ENCODE measurements at regions not wholly inside any gene's neighbourhood (a gene's known extent, or its start where the extent isn't known, plus 50 kb on each side); places are given as distances from the start of the nearest gene placed in this dataset.
"Not testable (repeated sequence)": the region's sequence is repeated elsewhere in the genome, so short reads cannot be mapped to it uniquely, and the experiment has no call there.

- DNase-seq (ENCODE audit: low spot score) = no peak
Measured at GRCh38 chr5:17978954-17979353, 344.7 kb downstream of the TAF11L14 start.

- not testable (repeated sequence) for DNase-seq (ENCODE audit: low spot score)
Measured at GRCh38 chr5:17982626-17983025, 348.4 kb downstream of the TAF11L14 start.

GRCh38 chr5:17989036-17989435, 354.8 kb downstream of the TAF11L14 start:
- DNase-seq (ENCODE audit: low spot score) = no peak

GRCh38 chr5:17989567-17990563, 355.6 kb downstream of the TAF11L14 start:
- DNase-seq (ENCODE audit: low spot score) = no peak

- peak; percentile 17 for DNase-seq (ENCODE audit: low spot score)
Measured at GRCh38 chr5:17991775-17992174, 357.5 kb downstream of the TAF11L14 start.

GRCh38 chr5:17992291-17992690, 358.0 kb downstream of the TAF11L14 start:
- no peak for DNase-seq (ENCODE audit: low spot score)

- DNase-seq (ENCODE audit: low spot score) = no peak
Measured at GRCh38 chr5:17995997-17996396, 361.7 kb downstream of the TAF11L14 start.

GRCh38 chr5:17999858-18000257, 365.6 kb downstream of the TAF11L14 start:
- DNase-seq (ENCODE audit: low spot score) = no peak

- DNase-seq (ENCODE audit: low spot score) = no peak
Measured at GRCh38 chr5:18000744-18001143, 366.5 kb downstream of the TAF11L14 start.

GRCh38 chr5:18003312-18003711, 369.1 kb downstream of the TAF11L14 start:
- DNase-seq (ENCODE audit: low spot score) = no peak

- DNase-seq (ENCODE audit: low spot score) = no peak
Measured at GRCh38 chr5:18003784-18004183, 369.5 kb downstream of the TAF11L14 start.

- not testable (repeated sequence) for DNase-seq (ENCODE audit: low spot score)
Measured at GRCh38 chr5:18006235-18006634, 372.0 kb downstream of the TAF11L14 start.

GRCh38 chr5:18008940-18009339, 374.7 kb downstream of the TAF11L14 start:
- no peak for DNase-seq (ENCODE audit: low spot score)

- DNase-seq (ENCODE audit: low spot score) = peak; percentile 25
Measured at GRCh38 chr5:18010053-18010452, 375.8 kb downstream of the TAF11L14 start.

GRCh38 chr5:18018472-18018871, 384.2 kb downstream of the TAF11L14 start:
- no peak for DNase-seq (ENCODE audit: low spot score)

- DNase-seq (ENCODE audit: low spot score) = no peak
Measured at GRCh38 chr5:18023275-18023674, 389.0 kb downstream of the TAF11L14 start.

- no peak for DNase-seq (ENCODE audit: low spot score)
Measured at GRCh38 chr5:18023986-18024385, 389.7 kb downstream of the TAF11L14 start.

- DNase-seq (ENCODE audit: low spot score) = no peak
Measured at GRCh38 chr5:18024542-18024941, 390.3 kb downstream of the TAF11L14 start.

GRCh38 chr5:18027241-18027867, 393.1 kb downstream of the TAF11L14 start:
- no peak for DNase-seq (ENCODE audit: low spot score)

- DNase-seq (ENCODE audit: low spot score) = no peak
Measured at GRCh38 chr5:18028036-18028435, 393.8 kb downstream of the TAF11L14 start.

GRCh38 chr5:18032744-18033143, 398.5 kb downstream of the TAF11L14 start:
- DNase-seq (ENCODE audit: low spot score) = no peak

- no peak for DNase-seq (ENCODE audit: low spot score)
Measured at GRCh38 chr5:18036531-18036930, 402.3 kb downstream of the TAF11L14 start.

- DNase-seq (ENCODE audit: low spot score) = no peak
Measured at GRCh38 chr5:18037718-18038117, 403.5 kb downstream of the TAF11L14 start.
